ENCODE measurements at regions not wholly inside any gene's neighbourhood (a gene's known extent, or its start where the extent isn't known, plus 50 kb on each side); places are given as distances from the start of the nearest gene placed in this dataset.

GRCh38 chr7:50860174-50860573 lies 77.5 kb upstream of the GRB10 start:
- Histone ChIP-seq H2BK15ac (ENCODE audit: low read depth, low read length) (no peak overlapping the region), H3K18ac (ENCODE audit: insufficient read length, low read depth, low read length) (no peak overlapping the region), H3K4ac (ENCODE audit: low read depth, low read length) (no peak overlapping the region), H3K9me3 (ENCODE audit: control insufficient read depth, low read depth, low read length) (no peaks in the 10 kb centered on the region), H2AK5ac (ENCODE audit: insufficient read length, low read length) (no peak overlapping the region), H2BK5ac (ENCODE audit: insufficient read length, low read length) (no peak overlapping the region), H3K23me2 (ENCODE audit: insufficient read length, low read depth, low read length, poor library complexity, severe bottlenecking) (no peaks in the 10 kb centered on the region), H2AFZ (ENCODE audit: low read length) (no peak overlapping the region), H3K27ac (ENCODE audit: insufficient read length, low read depth, low read length) (no peak overlapping the region), H3K27me3 (ENCODE audit: insufficient read depth, low read length) (no peaks in the 10 kb centered on the region), H4K5ac (ENCODE audit: insufficient read length, low read depth, low read length) (no peak overlapping the region), H3K9ac (ENCODE audit: extremely low read depth, insufficient read length, low read length) (no peak overlapping the region), H3K14ac (ENCODE audit: insufficient read depth, low read length) (no peak overlapping the region; the same call in 1 of the 2 replicates), H2BK120ac (ENCODE audit: low read depth, low read length, poor library complexity, severe bottlenecking) (no peak overlapping the region), H2BK20ac (ENCODE audit: low read depth, low read length, poor library complexity, severe bottlenecking) (no peak overlapping the region), H2BK12ac (ENCODE audit: insufficient read length, low read depth, low read length) (no peak overlapping the region), H3K4me1 (ENCODE audit: insufficient read depth, low read length) (no peaks in the 10 kb centered on the region; the same call in 1 of the 2 replicates), H3K4me2 (ENCODE audit: insufficient read depth, insufficient read length, low read length) (no peak overlapping the region), H3K79me2 (ENCODE audit: insufficient read depth, low read length) (no peaks in the 10 kb centered on the region), H4K20me1 (ENCODE audit: control insufficient read depth, insufficient read depth, insufficient read length) (no peaks in the 10 kb centered on the region), H3T11ph (ENCODE audit: low read length) (no peak overlapping the region), H3K56ac (ENCODE audit: insufficient read length, low read depth, low read length) (no peak overlapping the region), H4K8ac (replicated peaks; ENCODE audit: insufficient read length, low read depth, low read length) (no peak overlapping the region), H3K79me1 (ENCODE audit: insufficient read depth, low read depth, low read length, poor library complexity, severe bottlenecking) (no peaks in the 10 kb centered on the region), H3K23ac (ENCODE audit: insufficient read length, low read depth, low read length) (no peak overlapping the region), H4K91ac (ENCODE audit: insufficient read length, low read depth, low read length) (no peak overlapping the region)
- Mint-ChIP-seq H3K27ac (no peak overlapping the region), H3K4me1 (peaks cover 6 to 11% of the 10 kb centered on the region in 2 experiments), H3K9me3 (peaks cover 5% of the 10 kb centered on the region in 2 experiments; a peak in 2 of 5 replicates), H3K27me3 (ENCODE audit: low read depth) (peaks cover 6% of the 10 kb centered on the region), H3K36me3 (ENCODE audit: insufficient read depth in 1 of 3, low read depth in 3 of 3) (peaks cover 0 to 4% (median 0%) of the 10 kb centered on the region in 3 experiments; a peak in 2 of 7 replicates), H3K4me3 (no peak overlapping the region)
- no peak for DNase-seq
- no CpG with 5 or more reads among the region's 5 CpGs for WGBS (ENCODE audit: extremely low coverage, insufficient read length, low lambda C conversion rate)
- TF ChIP-seq, protein P1, sequence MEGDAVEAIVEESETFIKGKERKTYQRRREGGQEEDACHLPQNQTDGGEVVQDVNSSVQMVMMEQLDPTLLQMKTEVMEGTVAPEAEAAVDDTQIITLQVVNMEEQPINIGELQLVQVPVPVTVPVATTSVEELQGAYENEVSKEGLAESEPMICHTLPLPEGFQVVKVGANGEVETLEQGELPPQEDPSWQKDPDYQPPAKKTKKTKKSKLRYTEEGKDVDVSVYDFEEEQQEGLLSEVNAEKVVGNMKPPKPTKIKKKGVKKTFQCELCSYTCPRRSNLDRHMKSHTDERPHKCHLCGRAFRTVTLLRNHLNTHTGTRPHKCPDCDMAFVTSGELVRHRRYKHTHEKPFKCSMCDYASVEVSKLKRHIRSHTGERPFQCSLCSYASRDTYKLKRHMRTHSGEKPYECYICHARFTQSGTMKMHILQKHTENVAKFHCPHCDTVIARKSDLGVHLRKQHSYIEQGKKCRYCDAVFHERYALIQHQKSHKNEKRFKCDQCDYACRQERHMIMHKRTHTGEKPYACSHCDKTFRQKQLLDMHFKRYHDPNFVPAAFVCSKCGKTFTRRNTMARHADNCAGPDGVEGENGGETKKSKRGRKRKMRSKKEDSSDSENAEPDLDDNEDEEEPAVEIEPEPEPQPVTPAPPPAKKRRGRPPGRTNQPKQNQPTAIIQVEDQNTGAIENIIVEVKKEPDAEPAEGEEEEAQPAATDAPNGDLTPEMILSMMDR (conservative IDR thresholded peaks at IDR 0.05): no peak

Data from H9 (cell line).